ENCODE measurements at regions not wholly inside any gene's neighbourhood (a gene's known extent, or its start where the extent isn't known, plus 50 kb on each side); places are given as distances from the start of the nearest gene placed in this dataset.

- intact Hi-C loops (cut with micrococcal nuclease) = loop anchor here (1.0 to 10.0 kb wide), 2 partner anchors 475 to 504 kb away; partner anchors contain the start of gene EXOG
Observed at GRCh38 chr3:39000008-39000450, 51.7 kb downstream of the SCN11A start.

- intact Hi-C loops (cut with micrococcal nuclease) = no loop called here
Observed at GRCh38 chr3:38998086-38998485, 53.7 kb downstream of the SCN11A start.

GRCh38 chr3:38996193-38996592, 55.6 kb downstream of the SCN11A start:
- intact Hi-C loops (cut with micrococcal nuclease) = no loop called here

- intact Hi-C loops (cut with micrococcal nuclease) = no loop called here
Observed at GRCh38 chr3:38994251-38994650, 57.5 kb downstream of the SCN11A start.

- intact Hi-C loops (cut with micrococcal nuclease) = no loop called here
Observed at GRCh38 chr3:38992117-38992760, 59.5 kb downstream of the SCN11A start.

GRCh38 chr3:38990621-38991020, 61.1 kb downstream of the SCN11A start:
- intact Hi-C loops (cut with micrococcal nuclease) = no loop called here

GRCh38 chr3:38989917-38990510, 61.7 kb downstream of the SCN11A start:
- intact Hi-C loops (cut with micrococcal nuclease) = no loop called here

- intact Hi-C loops (cut with micrococcal nuclease) = no loop called here
Observed at GRCh38 chr3:38988955-38989354, 62.8 kb downstream of the SCN11A start.

- intact Hi-C loops (cut with micrococcal nuclease) = no loop called here
Observed at GRCh38 chr3:38987456-38987855, 64.3 kb downstream of the SCN11A start.

- intact Hi-C loops (cut with micrococcal nuclease) = no loop called here
Observed at GRCh38 chr3:38986901-38987300, 64.8 kb downstream of the SCN11A start.

GRCh38 chr3:38985981-38986380, 65.8 kb downstream of the SCN11A start:
- intact Hi-C loops (cut with micrococcal nuclease) = no loop called here

GRCh38 chr3:38985581-38985980, 66.2 kb downstream of the SCN11A start:
- intact Hi-C loops (cut with micrococcal nuclease) = no loop called here

- intact Hi-C loops (cut with micrococcal nuclease) = no loop called here
Observed at GRCh38 chr3:38984731-38985130, 67.0 kb downstream of the SCN11A start.

GRCh38 chr3:38984110-38984509, 67.6 kb downstream of the SCN11A start:
- intact Hi-C loops (cut with micrococcal nuclease) = no loop called here

- intact Hi-C loops (cut with micrococcal nuclease) = no loop called here
Observed at GRCh38 chr3:38980938-38981337, 70.8 kb downstream of the SCN11A start.

- intact Hi-C loops (cut with micrococcal nuclease) = no loop called here
Observed at GRCh38 chr3:38978729-38979128, 73.0 kb downstream of the SCN11A start.

- intact Hi-C loops (cut with micrococcal nuclease) = no loop called here
Observed at GRCh38 chr3:38970851-38971638, 80.7 kb downstream of the SCN11A start.

GRCh38 chr3:38969317-38970235, 82.2 kb downstream of the SCN11A start:
- intact Hi-C loops (cut with micrococcal nuclease) = no loop called here

- intact Hi-C loops (cut with micrococcal nuclease) = no loop called here
Observed at GRCh38 chr3:38968891-38969290, 82.9 kb downstream of the SCN11A start.

- intact Hi-C loops (cut with micrococcal nuclease) = no loop called here
Observed at GRCh38 chr3:38968403-38968802, 83.3 kb downstream of the SCN11A start.

GRCh38 chr3:38967693-38967989, 84.1 kb downstream of the SCN11A start:
- intact Hi-C loops (cut with micrococcal nuclease) = no loop called here
